ENCODE measurements at regions not wholly inside any gene's neighbourhood (a gene's known extent, or its start where the extent isn't known, plus 50 kb on each side); places are given as distances from the start of the nearest gene placed in this dataset.

- TF ChIP-seq POLR2A (IDR thresholded peaks at IDR 0.05) = no peak
- no peak for TF ChIP-seq CTCF (IDR thresholded peaks at IDR 0.05)
- TF ChIP-seq EP300 (IDR thresholded peaks at IDR 0.05) = no peak
- Histone ChIP-seq H3K4me3 (no peak overlapping the region), H3K27me3 (no peaks in the 10 kb centered on the region), H3K4me1 (ENCODE audit: insufficient read depth) (no peaks in the 10 kb centered on the region), H3K27ac (no peak overlapping the region), H3K36me3 (no peaks in the 10 kb centered on the region), H3K9me3 (no peaks in the 10 kb centered on the region)
- intact Hi-C loops (cut with DNase I) = no loop called here
- 55 to 58% (median 55%) methylated on average over 4 of the region's 4 CpGs for WGBS, 3 donors
- DNase-seq = no peak
These were observed 141.9 kb upstream of the NETO1 start for GRCh38 chr18:73009691-73010090.

GRCh38 chr18:73007915-73008308, 140.1 kb upstream of the NETO1 start:
- TF ChIP-seq POLR2A (IDR thresholded peaks at IDR 0.05) = no peak
- no peak for TF ChIP-seq CTCF (IDR thresholded peaks at IDR 0.05)
- TF ChIP-seq EP300 (IDR thresholded peaks at IDR 0.05) = no peak
- Histone ChIP-seq H3K36me3 (no peaks in the 10 kb centered on the region), H3K27me3 (no peaks in the 10 kb centered on the region), H3K4me3 (no peak overlapping the region), H3K9me3 (no peaks in the 10 kb centered on the region), H3K27ac (no peak overlapping the region), H3K4me1 (ENCODE audit: insufficient read depth) (no peaks in the 10 kb centered on the region)
- WGBS, 3 donors = 86 to 87% (median 87%) methylated on average over 4 of the region's 4 CpGs
- intact Hi-C loops (cut with DNase I) = no loop called here
- no peak for DNase-seq

- 41 to 52% (median 47%) methylated on average over 6 of the region's 6 CpGs for WGBS, 3 donors
- TF ChIP-seq CTCF (IDR thresholded peaks at IDR 0.05) = no peak
- no peak for TF ChIP-seq EP300 (IDR thresholded peaks at IDR 0.05)
- no peak for TF ChIP-seq POLR2A (IDR thresholded peaks at IDR 0.05)
- intact Hi-C loops (cut with DNase I) = no loop called here
- Histone ChIP-seq H3K27ac (no peak overlapping the region), H3K36me3 (no peaks in the 10 kb centered on the region), H3K4me3 (no peak overlapping the region), H3K9me3 (no peaks in the 10 kb centered on the region), H3K27me3 (no peaks in the 10 kb centered on the region), H3K4me1 (ENCODE audit: insufficient read depth) (no peaks in the 10 kb centered on the region)
- DNase-seq = no peak
These were observed 139.6 kb upstream of the NETO1 start for GRCh38 chr18:73007195-73007914.

- Histone ChIP-seq H3K4me3 (no peak overlapping the region), H3K9me3 (no peaks in the 10 kb centered on the region), H3K36me3 (no peaks in the 10 kb centered on the region), H3K27ac (no peak overlapping the region), H3K4me1 (ENCODE audit: insufficient read depth) (no peaks in the 10 kb centered on the region), H3K27me3 (no peaks in the 10 kb centered on the region)
- DNase-seq = no peak
- 47 to 67% (median 51%) methylated on average over 3 of the region's 3 CpGs for WGBS, 3 donors
- no peak for TF ChIP-seq EP300 (IDR thresholded peaks at IDR 0.05)
- no peak for TF ChIP-seq POLR2A (IDR thresholded peaks at IDR 0.05)
- no peak for TF ChIP-seq CTCF (IDR thresholded peaks at IDR 0.05)
- intact Hi-C loops (cut with DNase I) = no loop called here
These were observed 138.5 kb upstream of the NETO1 start for GRCh38 chr18:73006331-73006730.
